Heart left ventricle (tissue), 13 donors: ENCODE measurements at regions not wholly inside any gene's neighbourhood (a gene's known extent, or its start where the extent isn't known, plus 50 kb on each side); places are given as distances from the start of the nearest gene placed in this dataset.

Experiments
- POLR2A ChIP-seq, 2 donors: fragments of 450-650 bp; IDR thresholded peaks; one replicate each; pipeline ENCODE4 v1.6.1; 2017; ENCODE audit warnings: antibody characterized with exemption in 2 of 2, mild to moderate bottlenecking in 2 of 2, moderate library complexity in 2 of 2
- TF ChIP-seq, protein P1 (sequence below), 12 donors: fragments of 200-600 bp; sonication (generic) in 4 of 12; IDR thresholded peaks; one replicate each; pipeline versions ENCODE4 v1.5.0 to v1.8.0; 2018 to 2022; ENCODE audit warnings: antibody characterized with exemption in 12 of 12, mild to moderate bottlenecking in 5 of 12
- donor health status: ischemic (EF 13 %, LVEDD 7.1; RV severe dilation, severe dysfunction).
- donor health status: DM: no; HTN: yes; CAD: no.
- donor health status: DM: no; HTN: no; CAD: no.
- donor health status: ischemic (EF 25% LVEDD 6.9; RV normal size, moderate dysfunction).
- donor health status: ischemic (EF 25% LVEDD 5.7; RV mildly dilated, moderate dysfunction).
- donor health status: ischemic (EF 35%, LVEDD 5.7; RV mildly dilated, moderate dysfunction).
- donor health status: nonischemic (EF 11% LVEDD 7.7; RV severe dilation, severe dysfunction).
- donor health status: DM: yes; HTN: yes; CAD: no.
- donor health status: PGD.
- donor health status: ischemic (EF 29% LVEDD 5.4; RV normal size, mild dysfunction).
- donor health status: nonischemic (EF 23%, LVEDD 6.1; RV moderate dilation, normal function).

DNA sequence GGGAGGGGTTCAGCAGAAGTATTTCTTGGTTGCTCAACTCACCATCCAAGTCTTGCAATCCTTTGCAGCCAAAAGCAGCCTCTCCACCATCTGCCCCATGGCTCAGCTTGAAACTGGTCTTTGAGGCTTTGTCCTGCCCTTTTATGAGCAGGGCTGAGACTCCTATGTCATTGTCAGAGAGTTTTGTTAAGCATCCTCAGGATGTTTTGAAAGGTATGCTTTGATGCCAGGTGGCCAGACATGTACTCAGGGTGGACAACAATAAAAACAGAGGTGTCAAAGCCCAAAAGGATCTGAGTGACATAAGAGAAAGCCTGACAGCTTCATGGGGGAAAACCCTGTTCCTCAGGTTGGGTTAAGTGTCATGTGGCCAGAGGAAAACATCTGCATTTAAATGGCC lies 310.5 kb downstream of the PRDM2 start:
- TF ChIP-seq, protein P1, sequence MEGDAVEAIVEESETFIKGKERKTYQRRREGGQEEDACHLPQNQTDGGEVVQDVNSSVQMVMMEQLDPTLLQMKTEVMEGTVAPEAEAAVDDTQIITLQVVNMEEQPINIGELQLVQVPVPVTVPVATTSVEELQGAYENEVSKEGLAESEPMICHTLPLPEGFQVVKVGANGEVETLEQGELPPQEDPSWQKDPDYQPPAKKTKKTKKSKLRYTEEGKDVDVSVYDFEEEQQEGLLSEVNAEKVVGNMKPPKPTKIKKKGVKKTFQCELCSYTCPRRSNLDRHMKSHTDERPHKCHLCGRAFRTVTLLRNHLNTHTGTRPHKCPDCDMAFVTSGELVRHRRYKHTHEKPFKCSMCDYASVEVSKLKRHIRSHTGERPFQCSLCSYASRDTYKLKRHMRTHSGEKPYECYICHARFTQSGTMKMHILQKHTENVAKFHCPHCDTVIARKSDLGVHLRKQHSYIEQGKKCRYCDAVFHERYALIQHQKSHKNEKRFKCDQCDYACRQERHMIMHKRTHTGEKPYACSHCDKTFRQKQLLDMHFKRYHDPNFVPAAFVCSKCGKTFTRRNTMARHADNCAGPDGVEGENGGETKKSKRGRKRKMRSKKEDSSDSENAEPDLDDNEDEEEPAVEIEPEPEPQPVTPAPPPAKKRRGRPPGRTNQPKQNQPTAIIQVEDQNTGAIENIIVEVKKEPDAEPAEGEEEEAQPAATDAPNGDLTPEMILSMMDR (IDR thresholded peaks at IDR 0.05): no peak
- no peak for TF ChIP-seq POLR2A (IDR thresholded peaks at IDR 0.05)
